ENCODE measurements at regions not wholly inside any gene's neighbourhood (a gene's known extent, or its start where the extent isn't known, plus 50 kb on each side); places are given as distances from the start of the nearest gene placed in this dataset.

DNA sequence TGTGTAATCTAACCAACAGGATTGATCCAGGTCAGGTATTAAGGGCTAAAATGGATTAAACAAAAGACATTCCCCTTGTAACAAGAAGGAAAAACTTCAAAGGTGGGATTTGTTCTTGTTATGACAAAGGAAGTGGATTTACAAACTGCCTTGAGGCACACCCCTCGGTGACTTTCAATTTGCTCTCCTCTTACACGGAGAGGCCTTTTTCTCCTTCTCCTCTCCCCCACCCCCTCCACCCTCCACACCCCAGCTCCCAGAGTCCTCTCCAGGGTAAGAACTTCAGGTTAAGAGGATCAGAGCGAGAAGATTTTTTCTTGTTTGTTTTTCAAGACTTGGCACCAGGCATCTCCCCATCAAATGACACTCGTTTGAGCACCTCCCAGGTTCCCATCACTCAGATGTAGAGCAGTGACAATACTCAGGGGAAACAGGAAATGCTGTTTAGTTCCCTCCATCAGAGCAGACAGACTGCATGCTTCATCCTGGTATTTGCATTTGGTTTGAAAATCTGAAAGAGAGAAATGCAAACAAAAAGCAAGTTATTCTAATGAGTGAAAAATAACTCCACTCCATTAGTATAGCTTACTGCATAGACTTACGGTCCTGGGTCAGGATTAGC, 77.6 kb upstream of the TMEM260 start:
- FAIRE-seq = no peak

DNA sequence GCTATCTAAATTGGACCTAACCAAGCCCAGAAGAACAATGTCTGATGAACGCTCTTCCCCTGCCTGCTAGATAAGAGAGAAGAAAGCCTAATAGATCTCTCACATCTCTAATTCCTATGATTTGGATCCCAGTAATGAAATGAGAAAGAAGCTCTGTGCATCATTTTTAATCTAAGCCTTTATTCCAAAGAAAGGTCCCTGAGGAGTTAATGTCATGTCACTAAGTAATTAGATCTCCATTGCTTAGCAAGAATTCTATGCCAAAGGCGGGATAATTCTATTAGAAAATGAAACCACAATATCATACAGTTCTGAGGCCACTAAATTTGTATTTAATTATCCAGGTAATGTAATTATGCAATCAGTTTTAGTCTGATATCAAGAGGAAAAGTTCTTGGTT, 74.2 kb upstream of the TMEM260 start:
- FAIRE-seq = no peak

DNA sequence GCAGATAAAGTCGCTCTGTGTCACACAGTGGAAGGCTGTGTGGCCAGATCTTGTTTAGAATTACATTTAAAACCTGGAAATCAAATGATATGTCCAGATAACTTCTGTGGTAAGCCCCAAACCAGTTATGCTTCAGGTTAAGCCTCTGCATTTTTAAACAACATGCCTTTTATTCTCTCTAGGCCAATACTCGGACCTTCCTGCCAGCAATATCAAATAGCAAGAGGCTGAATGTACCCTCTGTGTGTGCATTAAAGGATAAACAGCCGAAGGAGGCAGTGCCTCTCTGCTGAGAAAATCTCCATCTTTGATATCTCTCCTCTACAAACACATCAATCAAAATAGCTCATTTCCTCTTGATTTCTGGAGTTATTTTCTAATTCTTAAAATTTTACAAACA, 67.1 kb upstream of the TMEM260 start:
- no peak for FAIRE-seq

DNA sequence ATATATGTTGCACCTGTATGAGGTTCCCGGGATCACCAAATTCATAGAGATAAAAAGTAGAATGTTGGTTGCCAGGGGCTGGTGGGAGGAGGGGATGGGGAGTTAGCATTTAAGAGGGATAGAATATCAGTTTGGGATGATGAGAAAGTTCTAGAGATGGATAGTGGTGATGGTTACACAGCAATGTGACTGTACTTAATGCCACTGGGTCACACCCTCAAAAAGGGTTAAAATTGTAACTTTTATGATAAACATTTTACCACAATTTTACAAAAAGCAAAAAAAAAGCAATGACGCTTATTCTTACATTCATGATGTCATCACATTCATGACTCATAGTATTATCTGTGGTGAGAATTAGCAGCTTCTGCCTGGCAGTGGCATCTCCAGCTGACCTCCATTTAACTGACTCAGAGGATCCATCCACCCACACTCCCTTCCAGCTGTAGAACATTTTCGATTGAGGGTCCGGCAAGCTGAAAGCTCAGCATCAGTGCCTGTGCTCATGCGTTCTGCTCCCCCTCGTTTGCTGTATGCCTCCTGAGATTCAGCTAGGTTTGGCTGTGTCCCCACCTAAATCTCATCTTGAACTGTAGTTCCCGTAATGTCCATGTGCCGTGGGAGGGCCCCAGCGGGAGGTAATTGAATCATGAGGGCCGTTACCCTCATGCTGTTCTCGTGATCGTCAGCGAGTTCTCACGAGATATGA, 64.8 kb upstream of the TMEM260 start:
- FAIRE-seq = no peak

DNA sequence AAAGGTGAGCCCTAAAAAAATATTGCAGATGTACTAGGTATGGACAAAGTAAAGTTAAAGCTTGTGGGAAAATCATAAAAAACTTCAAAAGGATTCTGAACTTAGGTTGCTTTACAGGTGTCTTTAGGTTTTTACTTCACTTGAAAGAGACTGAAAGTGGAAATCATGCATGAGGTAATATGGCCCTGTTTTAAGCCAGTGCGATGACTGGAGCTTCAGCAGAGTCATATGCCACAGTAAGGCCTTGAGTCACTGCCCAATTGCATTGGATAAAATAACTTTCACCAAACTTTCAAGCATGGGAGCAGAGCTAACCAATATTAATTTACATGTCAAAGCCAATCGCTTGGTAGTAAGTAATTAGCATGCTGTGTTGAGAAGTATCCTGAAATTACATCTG, 63.9 kb upstream of the TMEM260 start:
- FAIRE-seq = no peak

DNA sequence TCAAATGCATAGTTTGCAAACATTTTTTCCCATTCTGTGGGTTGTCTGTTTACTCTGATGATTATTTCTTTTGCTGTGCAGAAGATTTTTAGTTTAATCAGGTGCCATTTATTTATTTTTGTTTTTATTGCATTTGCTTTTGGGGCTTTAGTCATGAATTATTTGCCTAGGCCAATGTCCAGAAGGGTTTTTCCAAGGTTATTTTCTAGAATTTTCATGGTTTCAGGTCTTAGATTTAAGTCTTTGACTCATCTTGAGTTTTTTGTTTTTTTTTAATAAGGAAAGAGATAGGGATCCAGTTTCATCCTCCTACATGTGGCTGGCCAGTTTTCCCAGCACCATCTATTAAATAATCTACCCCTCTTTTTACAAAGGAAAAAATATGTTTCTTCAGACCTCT, 57.2 kb upstream of the TMEM260 start:
- no peak for FAIRE-seq

DNA sequence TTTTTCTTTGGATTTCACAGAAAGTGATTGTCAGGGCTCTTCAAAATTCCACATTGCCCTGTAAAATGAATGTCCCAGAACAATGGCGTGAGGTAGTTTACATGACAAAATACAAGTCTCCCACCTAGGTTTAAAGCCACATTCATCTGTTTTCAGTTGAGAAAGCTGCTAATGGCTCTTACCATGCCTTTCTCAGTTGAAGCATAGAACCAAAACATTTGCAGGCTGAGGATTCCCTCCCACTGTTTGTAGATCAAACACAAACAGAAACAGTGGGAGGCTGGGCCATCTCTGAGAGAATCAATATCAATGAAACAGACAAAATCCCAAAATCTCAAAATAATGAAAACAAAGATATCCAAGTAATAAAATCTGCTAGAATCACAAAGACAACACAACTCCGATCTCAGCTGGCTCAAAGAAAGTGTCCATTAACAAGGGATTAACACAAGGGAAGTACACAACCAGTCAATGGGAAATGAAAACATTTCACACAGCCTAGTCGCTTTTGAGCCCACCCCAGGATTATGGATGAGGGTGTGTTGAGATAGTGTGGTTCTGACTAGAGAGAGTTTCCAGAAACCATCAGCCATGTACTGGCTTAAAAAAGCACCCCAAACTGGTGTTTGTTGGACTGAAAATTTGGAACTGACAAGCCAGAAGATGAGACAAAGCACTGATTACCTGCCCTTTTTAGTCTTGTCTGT, 54.5 kb upstream of the TMEM260 start:
- FAIRE-seq = no peak

DNA sequence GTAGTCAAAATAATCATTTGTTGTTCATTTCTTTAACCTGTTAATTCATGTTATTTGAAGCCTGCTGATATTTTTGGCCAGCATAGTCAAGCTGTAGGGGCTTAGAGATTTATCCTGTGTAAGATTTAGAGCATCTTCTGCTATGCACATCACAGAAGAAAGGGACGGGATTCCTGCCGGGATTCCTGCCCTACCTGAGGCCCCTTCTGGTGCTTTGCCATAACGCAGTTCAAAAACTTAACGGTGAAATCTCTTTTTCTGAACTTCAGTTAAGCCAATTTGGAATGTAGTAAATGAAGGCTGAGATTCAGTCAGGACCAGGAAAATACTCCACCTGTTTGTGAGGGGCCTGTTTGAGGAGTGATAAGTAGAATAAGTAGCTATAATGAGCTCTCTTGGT, 50.7 kb upstream of the TMEM260 start:
- no peak for FAIRE-seq

Measured in colon (tissue), 2 donors.